GM19324 (cell line): ENCODE measurements at regions not wholly inside any gene's neighbourhood (a gene's known extent, or its start where the extent isn't known, plus 50 kb on each side); places are given as distances from the start of the nearest gene placed in this dataset.
"Not testable (repeated sequence)": the region's sequence is repeated elsewhere in the genome, so short reads cannot be mapped to it uniquely, and the experiment has no call there.

Source experiments
- ATAC-seq: cut with Tn5 transposase; IDR thresholded peaks from one replicate; pipeline ENCODE4 v1.9.1; 2021; ENCODE audit warnings: mild to moderate bottlenecking, moderate library complexity; ENCODE audit not compliant: unreplicated experiment, low FRiP score

GRCh38 chrX:113935518-113935917 lies 648.4 kb upstream of the HTR2C start:
- ATAC-seq, result no peak

DNA sequence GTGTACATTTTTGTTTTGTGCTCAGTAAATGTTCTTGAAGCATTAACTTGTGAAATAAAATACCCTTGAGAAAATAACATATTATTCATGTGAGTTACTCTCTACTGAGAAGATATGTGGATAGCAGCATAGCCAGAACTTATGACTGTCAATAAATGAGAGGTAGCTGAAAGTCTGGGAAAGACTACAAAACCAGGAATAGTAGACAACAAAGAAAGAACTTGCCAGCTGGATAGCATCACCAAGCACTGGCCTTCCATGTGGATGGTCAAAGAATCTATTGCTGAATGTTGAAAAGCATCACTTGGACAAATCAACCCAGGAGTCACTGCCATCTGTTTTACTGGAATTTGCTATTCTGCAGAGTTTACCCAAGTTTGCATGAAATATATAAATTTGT lies 650.0 kb upstream of the HTR2C start:
- no peak for ATAC-seq

GRCh38 chrX:113929004-113929403 lies 654.9 kb upstream of the HTR2C start:
- no peak for ATAC-seq

- ATAC-seq, result no peak
Measured at GRCh38 chrX:113920661-113921060, 663.2 kb upstream of the HTR2C start.

- no peak for ATAC-seq
Measured at GRCh38 chrX:113919387-113919786, 664.5 kb upstream of the HTR2C start.

DNA sequence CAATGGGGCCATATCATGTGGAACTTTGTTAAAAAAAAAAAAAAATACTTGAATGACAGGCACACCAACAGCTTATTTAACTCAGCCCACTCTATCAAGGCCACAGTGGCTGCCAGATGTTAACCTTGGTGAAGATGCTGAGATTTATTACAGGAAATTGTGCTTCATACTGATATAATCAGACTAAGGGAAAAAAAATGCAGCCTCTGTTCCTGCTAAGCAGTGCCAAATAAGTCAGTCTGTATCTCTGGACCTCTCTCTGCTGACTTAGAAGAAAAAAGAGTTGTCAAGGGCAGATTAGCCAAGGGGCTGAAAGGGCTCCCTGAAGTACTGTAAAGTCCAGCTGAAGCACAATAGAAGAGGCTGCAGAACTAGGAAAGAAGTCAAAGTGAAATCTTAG lies 677.7 kb upstream of the HTR2C start:
- ATAC-seq, result no peak

GRCh38 chrX:113892891-113893290 lies 691.0 kb upstream of the HTR2C start:
- ATAC-seq, result no peak

DNA sequence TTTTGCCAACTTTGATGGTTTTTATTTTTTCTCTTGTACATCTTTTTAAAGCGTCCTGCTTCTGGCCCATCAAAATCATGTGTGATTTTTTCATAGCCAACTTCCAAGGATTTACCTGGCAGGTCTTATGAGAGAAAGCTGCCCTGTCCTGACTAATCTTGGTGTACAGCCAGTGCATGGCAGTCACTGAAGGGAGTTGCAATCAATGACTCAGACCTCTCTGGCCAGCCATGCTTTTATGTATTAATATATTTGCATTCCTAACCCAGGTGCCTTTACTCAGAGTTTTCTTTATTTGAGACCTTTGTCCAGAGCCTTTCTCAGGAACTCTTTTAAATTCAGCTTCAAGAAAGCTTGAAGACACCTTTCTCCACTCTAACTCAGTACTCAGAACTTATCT lies 691.5 kb upstream of the HTR2C start:
- no peak for ATAC-seq

GRCh38 chrX:113873056-113873455 lies 710.8 kb upstream of the HTR2C start:
- ATAC-seq, result no peak

DNA sequence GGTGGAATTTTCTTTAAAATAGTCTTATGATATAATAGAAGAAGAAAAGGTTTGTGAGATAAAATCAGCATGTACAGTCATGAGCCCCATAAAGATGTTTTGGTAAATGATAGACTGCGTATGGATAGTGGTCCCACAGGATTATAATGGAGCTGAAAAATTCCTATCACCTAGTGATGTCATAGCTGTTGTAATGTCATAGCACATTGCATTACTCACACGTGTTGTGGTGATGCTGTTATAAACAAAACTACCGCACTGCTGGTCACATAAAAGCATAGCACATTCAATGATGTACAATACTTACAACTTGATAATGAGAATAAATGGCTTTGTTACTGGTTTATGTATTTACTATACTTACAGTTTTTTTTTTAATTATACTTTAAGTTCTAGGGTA lies 715.2 kb upstream of the HTR2C start:
- ATAC-seq, result no peak

GRCh38 chrX:113868177-113868576 lies 715.7 kb upstream of the HTR2C start:
- ATAC-seq, result no peak

GRCh38 chrX:113849408-113849807 lies 734.5 kb upstream of the HTR2C start:
- no peak for ATAC-seq

DNA sequence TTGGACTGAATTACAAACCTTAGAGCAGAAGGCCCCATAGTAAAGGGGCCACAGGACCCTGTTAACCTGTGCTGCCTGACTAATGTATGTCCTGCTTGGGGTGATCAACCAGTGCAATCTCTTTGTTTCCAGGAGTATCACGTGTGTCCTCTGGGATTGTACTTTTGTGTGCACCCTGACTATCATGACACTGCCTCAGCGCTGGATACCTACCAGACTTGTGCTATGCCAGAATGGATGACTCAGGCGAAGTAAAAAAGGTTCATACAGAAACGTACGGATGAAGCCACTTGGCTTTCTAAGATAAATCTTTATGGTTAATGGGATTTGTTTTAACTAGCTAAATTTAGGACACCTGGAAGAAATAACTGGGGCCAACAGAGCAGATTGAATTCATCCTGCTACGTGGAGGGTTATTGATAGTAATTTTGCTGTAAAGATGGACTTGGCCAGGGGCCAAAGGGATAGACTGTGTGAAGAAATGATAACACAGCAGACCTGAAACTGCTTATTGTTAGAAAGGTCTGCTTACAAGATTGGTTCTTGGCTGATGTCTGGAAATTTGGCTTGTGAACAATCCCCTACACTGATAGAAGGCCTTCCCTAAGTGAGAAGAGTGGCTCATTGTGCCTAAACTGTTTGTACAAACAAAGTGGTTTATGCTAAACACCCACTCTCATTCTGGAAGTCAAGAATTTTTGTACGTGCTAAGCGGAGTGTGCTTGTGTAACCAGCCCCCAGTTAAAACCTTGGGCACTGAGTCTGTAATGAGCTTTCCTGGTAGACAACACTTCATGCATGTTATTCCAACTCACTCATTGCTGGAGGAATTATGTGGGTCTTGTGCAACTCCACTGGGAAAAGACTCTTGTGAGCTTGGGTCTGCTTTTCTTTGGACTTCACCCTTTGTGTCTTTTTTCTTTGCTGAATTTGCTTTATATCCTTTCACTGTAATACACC lies 750.5 kb upstream of the HTR2C start:
- ATAC-seq, result no peak

DNA sequence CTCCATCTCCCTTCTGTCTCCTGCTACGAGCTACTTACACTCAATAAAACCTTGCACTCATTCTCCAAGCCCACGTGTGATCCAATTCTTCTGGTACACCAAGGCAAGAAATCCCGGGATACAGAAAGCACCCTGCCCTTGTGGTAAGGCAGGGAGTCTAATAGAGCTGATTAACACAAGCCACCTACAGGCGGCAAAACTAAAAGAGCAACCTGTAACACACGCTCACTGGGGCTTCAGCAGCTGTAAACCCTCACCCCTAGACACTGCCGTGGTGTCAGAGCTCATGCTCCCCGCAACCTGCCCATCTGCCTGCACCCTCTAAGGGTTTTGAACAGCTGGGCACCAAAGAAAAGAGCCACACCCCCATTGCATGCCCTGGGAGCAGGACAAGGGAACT lies 755.4 kb upstream of the HTR2C start:
- ATAC-seq, result no peak

GRCh38 chrX:113818346-113818745 lies 765.5 kb upstream of the HTR2C start:
- ATAC-seq, result no peak

- ATAC-seq, result no peak
Measured at GRCh38 chrX:113804819-113805218, 779.1 kb upstream of the HTR2C start.

GRCh38 chrX:113804291-113804690 lies 779.6 kb upstream of the HTR2C start:
- ATAC-seq, result no peak

- ATAC-seq, result no peak
Measured at GRCh38 chrX:113802837-113803236, 781.0 kb upstream of the HTR2C start.

DNA sequence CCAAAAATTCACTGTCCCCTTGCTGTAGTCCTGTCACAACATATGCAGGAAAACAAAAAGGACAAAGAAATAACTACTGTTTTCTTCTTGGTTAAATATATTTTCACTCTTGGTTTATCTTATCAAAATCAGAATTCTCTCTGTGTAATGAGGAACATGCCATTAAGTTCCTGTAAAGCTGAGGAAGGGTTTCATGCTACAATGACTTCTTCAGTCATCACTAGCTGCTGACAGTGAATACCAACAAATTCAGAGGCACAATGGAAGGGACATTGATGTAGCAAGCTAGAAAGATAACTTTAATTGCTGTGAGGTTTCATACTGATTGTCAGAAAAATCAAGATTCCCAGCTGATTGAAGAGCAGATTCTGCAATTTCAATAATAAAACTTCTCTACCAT lies 782.9 kb upstream of the HTR2C start:
- ATAC-seq, result no peak

- ATAC-seq, result no peak
Measured at GRCh38 chrX:113793563-113793962, 790.3 kb upstream of the HTR2C start.

DNA sequence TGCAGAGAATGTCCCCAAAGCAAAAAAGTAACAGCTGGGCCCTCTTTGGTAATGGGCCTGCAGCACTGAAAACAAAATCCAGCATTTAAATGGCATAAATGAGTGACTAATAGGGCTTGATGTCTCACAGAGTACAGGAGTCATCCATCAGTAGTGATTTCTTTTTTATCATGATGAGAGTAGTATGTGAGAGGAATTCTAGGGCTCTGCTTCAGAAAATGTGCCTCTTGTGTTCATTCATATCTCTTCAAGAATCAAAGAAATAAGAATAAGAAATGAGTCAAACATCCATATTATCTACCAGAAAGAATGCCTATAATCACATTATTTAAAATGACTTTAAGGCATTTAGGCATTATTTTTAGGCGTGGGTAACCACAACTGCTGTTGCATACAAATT lies 792.9 kb upstream of the HTR2C start:
- no peak for ATAC-seq

DNA sequence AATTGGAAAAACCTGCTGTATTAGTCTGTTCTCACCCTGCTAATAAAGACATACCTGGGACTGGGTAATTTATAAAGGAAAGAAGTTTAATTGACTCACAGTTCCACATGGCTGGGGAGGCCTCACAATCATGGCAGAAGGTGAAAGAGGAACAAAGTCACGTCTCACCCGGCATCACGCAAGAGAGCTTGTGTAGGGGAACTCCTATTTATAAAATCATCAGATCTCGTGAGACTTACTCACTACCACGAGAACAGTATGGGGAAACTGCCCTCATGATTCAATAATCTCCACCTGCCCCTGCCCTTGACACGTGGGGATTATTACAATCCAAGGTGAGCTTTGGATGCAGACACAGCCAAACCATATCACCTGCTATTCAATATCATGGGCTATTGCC lies 799.1 kb upstream of the HTR2C start:
- ATAC-seq, result not testable (repeated sequence)
